GM12878 (cell line): ENCODE measurements at regions not wholly inside any gene's neighbourhood (a gene's known extent, or its start where the extent isn't known, plus 50 kb on each side); places are given as distances from the start of the nearest gene placed in this dataset.

Experiments used
- ATAC-seq: fragments of 200-7000 bp; cut with Tn5 transposase; 3 replicates; pipeline ENCODE4 v1.9.1; 2020; ENCODE audit warnings: mild to moderate bottlenecking, moderate library complexity
- BruUV-seq: library from RNA; stranded (reverse); fragments of 400-500 nt; replicated peaks from 2 replicates; lab custom pipeline; 2021; lab: Mats Ljungman, UMichigan
- CTCF ChIA-PET: fragments of 300-600 bp; sonication (Branson Sonifier 250); formaldehyde crosslinking; extraction: SDS; loops from one replicate; lab custom pipeline; 2021; ENCODE audit warnings: inconsistent platforms; lab: Yijun Ruan, JAX
- POLR2A ChIA-PET: fragments of 350-600 bp; formaldehyde crosslinking; extraction: SDS; loops from one replicate; lab custom pipeline; 2021; ENCODE audit warnings: inconsistent platforms; lab: Charles Lee
- RAD21 ChIA-PET: fragments of 300-600 bp; sonication (Branson Sonifier 250); formaldehyde crosslinking; loops from one replicate; lab custom pipeline; 2023; ENCODE audit warnings: antibody characterized with exemption; ENCODE audit not compliant: unreplicated experiment; lab: Charles Lee
- SMC1A ChIA-PET: fragments of 300-600 bp; sonication (Branson Sonifier 250); formaldehyde crosslinking; loops from one replicate; lab custom pipeline; 2023; ENCODE audit not compliant: unreplicated experiment, uncharacterized antibody; lab: Charles Lee
- DNase-seq: peaks from one replicate; pipeline ENCODE4 v3.0.0-alpha.2; 2011; ENCODE audit warnings: low read depth, low spot score
- FAIRE-seq: peaks from 3 replicates; lab custom pipeline; 2011; peaks lifted over from hg19 to GRCh38; lab: Jason Lieb, UNC
- H2AFZ ChIP-seq: 2 replicates; pipeline ENCODE4 v1.6.0; 2011; ENCODE audit warnings: low read depth, low read length, control low read depth; ENCODE audit not compliant: control insufficient read depth
- H3K27ac ChIP-seq: 2 replicates; pipeline ENCODE4 v1.5.1; 2011; ENCODE audit warnings: control low read depth; ENCODE audit not compliant: control insufficient read depth, insufficient read depth
- H3K27me3 ChIP-seq, 2 experiments: replicated peaks in 1 of 2; 2 replicates each; pipeline versions ENCODE4 v1.6.0 to v1.6.1; 2011; ENCODE audit warnings: low read length in 1 of 2; ENCODE audit not compliant: control insufficient read depth in 2 of 2, insufficient read depth in 2 of 2
- H3K36me3 ChIP-seq, 2 experiments: 2 replicates each; pipeline ENCODE4 v1.5.1; 2011; ENCODE audit warnings: low read length in 1 of 2; ENCODE audit not compliant: control insufficient read depth in 2 of 2, insufficient read depth in 2 of 2
- H3K4me1 ChIP-seq: 2 replicates; pipeline ENCODE4 v1.6.1; 2011; ENCODE audit warnings: mild to moderate bottlenecking, low read length, moderate library complexity, mixed read lengths; ENCODE audit not compliant: control insufficient read depth, insufficient read depth
- H3K4me2 ChIP-seq: 2 replicates; pipeline ENCODE4 v1.6.0; 2011; ENCODE audit warnings: control low read depth; ENCODE audit not compliant: control insufficient read depth, insufficient read depth
- H3K4me3 ChIP-seq: fragments of 200-600 bp; sonication (generic); 2 replicates; pipeline ENCODE4 v1.5.1; 2016
- H3K79me2 ChIP-seq: 2 replicates; pipeline ENCODE4 v1.6.0; 2011; ENCODE audit warnings: low read length; ENCODE audit not compliant: control insufficient read depth, insufficient read depth
- H3K9ac ChIP-seq: 2 replicates; pipeline ENCODE4 v1.8.0; 2011; ENCODE audit warnings: low read length, control low read depth, mixed read lengths; ENCODE audit not compliant: control insufficient read depth, insufficient read depth
- H3K9me3 ChIP-seq: replicated peaks from 3 replicates; pipeline ENCODE4 v1.5.1; 2011; ENCODE audit warnings: mild to moderate bottlenecking, low read length; ENCODE audit not compliant: control insufficient read depth, insufficient read depth
- H4K20me1 ChIP-seq: 2 replicates; pipeline ENCODE4 v1.6.0; 2011; ENCODE audit not compliant: control insufficient read depth, insufficient read depth
- EP300 ChIP-seq, 2 experiments: fragments of 150-350 bp in 1 of 2; IDR thresholded peaks; 2 replicates each; pipeline ENCODE4 v1.6.1; 2011 to 2012; ENCODE audit warnings: low read depth in 2 of 2, low read length in 2 of 2, borderline replicate concordance in 1 of 2, improper control_type of control experiment in 1 of 2, inconsistent platforms in 1 of 2; ENCODE audit not compliant: control insufficient read depth in 1 of 2
- ESRRA ChIP-seq: IDR thresholded peaks from 2 replicates; pipeline ENCODE4 v1.6.1; 2012; ENCODE audit warnings: mild to moderate bottlenecking, low read length, improper control_type of control experiment
- IKZF1 ChIP-seq: fragments of 450-650 bp; conservative IDR thresholded peaks from 2 replicates; pipeline ENCODE4 v1.6.1; 2017; ENCODE audit warnings: antibody characterized with exemption, mild to moderate bottlenecking
- MEF2B ChIP-seq: fragments of 450-650 bp; IDR thresholded peaks from 2 replicates; pipeline ENCODE4 v1.6.1; 2018; ENCODE audit warnings: mild to moderate bottlenecking, moderate library complexity; ENCODE audit not compliant: partially characterized antibody, poor library complexity, severe bottlenecking
- NRF1 ChIP-seq: conservative IDR thresholded peaks from 2 replicates; pipeline ENCODE4 v1.6.1; 2011; ENCODE audit warnings: mild to moderate bottlenecking, low read depth, low read length, improper control_type of control experiment
- SKIL ChIP-seq: fragments of 450-650 bp; IDR thresholded peaks from 2 replicates; pipeline ENCODE4 v1.6.1; 2017; ENCODE audit warnings: mild to moderate bottlenecking, low read depth, inconsistent platforms; ENCODE audit not compliant: poor library complexity, severe bottlenecking
- SUZ12 ChIP-seq: fragments of 200-600 bp; sonication (generic); IDR thresholded peaks from one replicate; pipeline ENCODE4 v1.6.1; 2018; ENCODE audit warnings: antibody characterized with exemption, mild to moderate bottlenecking; ENCODE audit not compliant: unreplicated experiment
- WRNIP1 ChIP-seq: IDR thresholded peaks from 2 replicates; pipeline ENCODE4 v1.6.1; 2011; ENCODE audit warnings: low read depth, low read length, improper control_type of control experiment, borderline replicate concordance
- ZBED1 ChIP-seq: IDR thresholded peaks from 2 replicates; pipeline ENCODE4 v1.6.1; 2016; ENCODE audit warnings: borderline replicate concordance
- WGBS: methylation state at CpG from one replicate; pipeline ENCODE4 v1.1.6; 2016; ENCODE audit warnings: low lambda C conversion rate; ENCODE audit not compliant: insufficient replicate concordance, insufficient coverage; ENCODE audit errors: missing lambda C conversion rate; 5-methylcytosine and 5-hydroxymethylcytosine counted together
- in situ Hi-C: fragments of 300-500 bp; cut with MboI; formaldehyde crosslinking; loops from 9 replicates; pipeline ENCODE4 v1.14.3; 2018; ENCODE audit warnings: mixed read lengths
- intact Hi-C: fragments of 100-400 bp; cut with micrococcal nuclease; formaldehyde crosslinking; loops from one replicate; pipeline ENCODE4 v1.14.2; 2022; ENCODE audit not compliant: unreplicated experiment
- TF ChIP-seq, protein P1 (sequence below): IDR thresholded peaks from 2 replicates; pipeline ENCODE4 v1.6.1; 2011; ENCODE audit warnings: mild to moderate bottlenecking, low read depth, low read length, moderate library complexity; ENCODE audit not compliant: insufficient replicate concordance
- TF ChIP-seq, protein P2 (sequence below): fragments of 450-650 bp; IDR thresholded peaks from 2 replicates; pipeline ENCODE4 v1.6.1; 2014; ENCODE audit warnings: mild to moderate bottlenecking
- TF ChIP-seq, protein P3 (sequence below): fragments of 450-650 bp; IDR thresholded peaks from 2 replicates; pipeline ENCODE4 v1.6.1; 2017; ENCODE audit warnings: borderline replicate concordance
- TF ChIP-seq, protein P4 (sequence below): IDR thresholded peaks from 2 replicates; pipeline ENCODE4 v1.6.1; 2012; ENCODE audit warnings: low read depth, low read length, improper control_type of control experiment

DNA sequence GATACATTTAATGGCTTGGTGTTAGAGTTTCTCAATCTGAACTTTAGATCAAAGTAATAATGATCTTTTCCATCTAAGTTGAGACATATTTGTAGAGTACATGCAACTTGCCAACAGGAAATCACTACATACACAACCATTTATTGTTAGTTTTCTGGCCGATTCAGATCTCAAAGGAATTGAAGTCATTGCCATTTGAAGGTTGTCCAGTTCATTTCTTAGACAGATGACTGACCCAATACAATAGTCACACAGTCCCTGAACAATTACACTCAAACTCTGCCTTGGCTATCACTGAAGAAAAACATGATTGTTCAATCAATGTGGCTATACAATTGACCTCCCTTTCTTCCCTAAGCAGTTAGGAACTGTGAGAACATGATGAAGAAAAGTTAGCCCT, 753.2 kb upstream of the RIOK2 start:
- WGBS: 0% methylated on average over 1 of the region's 1 CpG
- intact Hi-C loops: no loop called here

GRCh38 chr5:97937846-97938245, 754.8 kb upstream of the RIOK2 start:
- no TSS peak for BruUV-seq
- Histone ChIP-seq H3K36me3 (no peaks in the 10 kb centered on the region), H3K4me2 (no peak overlapping the region), H3K9ac (no peak overlapping the region), H3K27ac (no peak overlapping the region), H3K9me3 (no peaks in the 10 kb centered on the region), H4K20me1 (no peaks in the 10 kb centered on the region), H3K4me3 (no peak overlapping the region), H3K79me2 (no peaks in the 10 kb centered on the region), H3K4me1 (no peaks in the 10 kb centered on the region), H2AFZ (no peak overlapping the region), H3K27me3 (no peaks in the 10 kb centered on the region)
- SMC1A ChIA-PET: interaction anchor here (0.7 kb wide), 1 partner anchor 27 kb away, joined by 5 read pairs; no protein-coding TSS in a partner anchor
- RAD21 ChIA-PET: no interaction called here
- CTCF ChIA-PET: no interaction called here
- POLR2A ChIA-PET: no interaction called here
- 0% methylated on average over 2 of the region's 2 CpGs for WGBS
- ATAC-seq (no peak), DNase-seq (no peak), FAIRE-seq (no peak)
- intact Hi-C loops: no loop called here
- in situ Hi-C loops: no loop called here
- TF ChIP-seq, protein P1, sequence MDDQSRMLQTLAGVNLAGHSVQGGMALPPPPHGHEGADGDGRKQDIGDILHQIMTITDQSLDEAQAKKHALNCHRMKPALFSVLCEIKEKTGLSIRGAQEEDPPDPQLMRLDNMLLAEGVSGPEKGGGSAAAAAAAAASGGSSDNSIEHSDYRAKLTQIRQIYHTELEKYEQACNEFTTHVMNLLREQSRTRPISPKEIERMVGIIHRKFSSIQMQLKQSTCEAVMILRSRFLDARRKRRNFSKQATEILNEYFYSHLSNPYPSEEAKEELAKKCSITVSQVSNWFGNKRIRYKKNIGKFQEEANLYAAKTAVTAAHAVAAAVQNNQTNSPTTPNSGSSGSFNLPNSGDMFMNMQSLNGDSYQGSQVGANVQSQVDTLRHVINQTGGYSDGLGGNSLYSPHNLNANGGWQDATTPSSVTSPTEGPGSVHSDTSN: no peak
- TF ChIP-seq, protein P2, sequence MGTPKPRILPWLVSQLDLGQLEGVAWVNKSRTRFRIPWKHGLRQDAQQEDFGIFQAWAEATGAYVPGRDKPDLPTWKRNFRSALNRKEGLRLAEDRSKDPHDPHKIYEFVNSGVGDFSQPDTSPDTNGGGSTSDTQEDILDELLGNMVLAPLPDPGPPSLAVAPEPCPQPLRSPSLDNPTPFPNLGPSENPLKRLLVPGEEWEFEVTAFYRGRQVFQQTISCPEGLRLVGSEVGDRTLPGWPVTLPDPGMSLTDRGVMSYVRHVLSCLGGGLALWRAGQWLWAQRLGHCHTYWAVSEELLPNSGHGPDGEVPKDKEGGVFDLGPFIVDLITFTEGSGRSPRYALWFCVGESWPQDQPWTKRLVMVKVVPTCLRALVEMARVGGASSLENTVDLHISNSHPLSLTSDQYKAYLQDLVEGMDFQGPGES: no peak
- TF ChIP-seq SKIL (no peak), EP300 (IDR thresholded peaks at IDR 0.05; ENCODE audit: borderline replicate concordance in 1 of 2, control insufficient read depth in 1 of 2, low read depth in 2 of 2, low read length in 2 of 2) (no peak)
- TF ChIP-seq, protein P3, sequence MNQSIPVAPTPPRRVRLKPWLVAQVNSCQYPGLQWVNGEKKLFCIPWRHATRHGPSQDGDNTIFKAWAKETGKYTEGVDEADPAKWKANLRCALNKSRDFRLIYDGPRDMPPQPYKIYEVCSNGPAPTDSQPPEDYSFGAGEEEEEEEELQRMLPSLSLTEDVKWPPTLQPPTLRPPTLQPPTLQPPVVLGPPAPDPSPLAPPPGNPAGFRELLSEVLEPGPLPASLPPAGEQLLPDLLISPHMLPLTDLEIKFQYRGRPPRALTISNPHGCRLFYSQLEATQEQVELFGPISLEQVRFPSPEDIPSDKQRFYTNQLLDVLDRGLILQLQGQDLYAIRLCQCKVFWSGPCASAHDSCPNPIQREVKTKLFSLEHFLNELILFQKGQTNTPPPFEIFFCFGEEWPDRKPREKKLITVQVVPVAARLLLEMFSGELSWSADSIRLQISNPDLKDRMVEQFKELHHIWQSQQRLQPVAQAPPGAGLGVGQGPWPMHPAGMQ: no peak

More for the DNA sequence above, 753.2 kb upstream of the RIOK2 start:
- CTCF ChIA-PET: no interaction called here
- no peak overlapping the region for H3K27ac ChIP-seq
- no peak overlapping the region for H3K9ac ChIP-seq
- H3K4me3 ChIP-seq: no peak overlapping the region
- DNase-seq: no peak
- POLR2A ChIA-PET: no interaction called here
- no peaks in the 10 kb centered on the region for H4K20me1 ChIP-seq
- no peak for FAIRE-seq
- H3K4me1 ChIP-seq: no peaks in the 10 kb centered on the region
- SMC1A ChIA-PET: interaction anchor here (0.6 kb wide), 1 partner anchor 340 kb away, joined by 3 read pairs; no protein-coding TSS in a partner anchor
- RAD21 ChIA-PET: no interaction called here
- no peaks in the 10 kb centered on the region for H3K27me3 ChIP-seq
- in situ Hi-C loops: no loop called here
- no peak for TF ChIP-seq SUZ12
- TF ChIP-seq IKZF1: no peak
- TF ChIP-seq, protein P4, sequence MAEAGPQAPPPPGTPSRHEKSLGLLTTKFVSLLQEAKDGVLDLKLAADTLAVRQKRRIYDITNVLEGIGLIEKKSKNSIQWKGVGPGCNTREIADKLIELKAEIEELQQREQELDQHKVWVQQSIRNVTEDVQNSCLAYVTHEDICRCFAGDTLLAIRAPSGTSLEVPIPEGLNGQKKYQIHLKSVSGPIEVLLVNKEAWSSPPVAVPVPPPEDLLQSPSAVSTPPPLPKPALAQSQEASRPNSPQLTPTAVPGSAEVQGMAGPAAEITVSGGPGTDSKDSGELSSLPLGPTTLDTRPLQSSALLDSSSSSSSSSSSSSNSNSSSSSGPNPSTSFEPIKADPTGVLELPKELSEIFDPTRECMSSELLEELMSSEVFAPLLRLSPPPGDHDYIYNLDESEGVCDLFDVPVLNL: no peak
- no peak for TF ChIP-seq MEF2B
- no peak for TF ChIP-seq ESRRA
- no peak for TF ChIP-seq NRF1
- TF ChIP-seq WRNIP1: no peak
- TF ChIP-seq ZBED1: no peak
- TF ChIP-seq, all 136 proteins: peak for 0
- Histone ChIP-seq H3K79me2 (no peaks in the 10 kb centered on the region), H2AFZ (no peak overlapping the region), H3K9me3 (no peaks in the 10 kb centered on the region), H3K36me3 (no peaks in the 10 kb centered on the region), H3K4me2 (no peak overlapping the region)
- BruUV-seq: no TSS peak
- no peak for ATAC-seq
